ENCODE measurements at regions not wholly inside any gene's neighbourhood (a gene's known extent, or its start where the extent isn't known, plus 50 kb on each side); places are given as distances from the start of the nearest gene placed in this dataset.
A peak's percentile ranks its signal among the peaks of the same experiment; 100 is the strongest.
"Not testable (repeated sequence)": the region's sequence is repeated elsewhere in the genome, so short reads cannot be mapped to it uniquely, and the experiment has no call there.

GRCh38 chr5:154700289-154700928 is 54.8 kb upstream of the LARP1 start (continued):
- TF ChIP-seq ARID5B (CRISPR knock-in tag; IDR thresholded peaks at IDR 0.05) (peak; percentile 72), HNF4A (CRISPR knock-in tag; IDR thresholded peaks at IDR 0.05) (peak; percentile 50), NR2F2 (IDR thresholded peaks at IDR 0.05; ENCODE audit: borderline replicate concordance, low read depth) (peak; percentile 48; the same call in 1 of the 2 replicates), HDAC2 (CRISPR knock-in tag; IDR thresholded peaks at IDR 0.05) (peak; percentile 41; the same call in 1 of the 2 replicates), BCL6 (CRISPR knock-in tag; IDR thresholded peaks at IDR 0.05) (peak; percentile 46; the same call in 1 of the 2 replicates), RARA (CRISPR knock-in tag; IDR thresholded peaks at IDR 0.05) (peak; percentile 66), NR2F6 (IDR thresholded peaks at IDR 0.05) (peak; percentile 72), NR2F6 (CRISPR knock-in tag; IDR thresholded peaks at IDR 0.05) (peak; percentile 88), MTA1 (CRISPR knock-in tag; IDR thresholded peaks at IDR 0.05; ENCODE audit: borderline replicate concordance) (0 out of 2 replicates have a peak, but pooled peaks have one; percentile 44), ZNF317 (CRISPR knock-in tag; IDR thresholded peaks at IDR 0.05) (0 out of 2 replicates have a peak, but pooled peaks have one; percentile 14), FOXP4 (CRISPR knock-in tag; IDR thresholded peaks at IDR 0.05) (peak; percentile 63; the same call in 1 of the 2 replicates), SOX13 (CRISPR knock-in tag; conservative IDR thresholded peaks at IDR 0.05 in 1 of 2, IDR thresholded peaks at IDR 0.05 in 1 of 2) (peak in 1 of 2 experiments; percentile 59; a peak in 2 of 4 replicates), POGZ (CRISPR knock-in tag; IDR thresholded peaks at IDR 0.05) (0 out of 2 replicates have a peak, but pooled peaks have one; percentile 26), CEBPG (CRISPR knock-in tag; IDR thresholded peaks at IDR 0.05) (peak; percentile 84), RXRA (CRISPR knock-in tag; IDR thresholded peaks at IDR 0.05) (peak; percentile 26; the same call in 1 of the 2 replicates), ZNF609 (CRISPR knock-in tag; IDR thresholded peaks at IDR 0.05; ENCODE audit: borderline replicate concordance) (0 out of 2 replicates have a peak, but pooled peaks have one; percentile 28), CEBPB (IDR thresholded peaks at IDR 0.05; ENCODE audit: borderline replicate concordance, low read depth, low read length) (peak; percentile 63; the same call in 1 of the 2 replicates)
- TF ChIP-seq SOX13 (IDR thresholded peaks at IDR 0.05), result not testable (repeated sequence)
